Muscle of leg (tissue), 3 donors: ENCODE measurements at regions not wholly inside any gene's neighbourhood (a gene's known extent, or its start where the extent isn't known, plus 50 kb on each side); places are given as distances from the start of the nearest gene placed in this dataset.

Experiments
- DNase-seq: peaks from one replicate; pipeline ENCODE4 v3.0.0; 2013
- H3K27ac ChIP-seq: one replicate; pipeline ENCODE4 v1.5.1; 2013; ENCODE audit warnings: mild to moderate bottlenecking, low read length, control low read depth
- H3K27me3 ChIP-seq: one replicate; pipeline ENCODE4 v1.6.1; 2013; ENCODE audit warnings: low read length; ENCODE audit not compliant: control insufficient read depth, insufficient read depth
- H3K36me3 ChIP-seq: one replicate; pipeline ENCODE4 v1.6.1; 2013; ENCODE audit warnings: low read length; ENCODE audit not compliant: control insufficient read depth, insufficient read depth
- H3K4me1 ChIP-seq: one replicate; pipeline ENCODE4 v1.6.1; 2013; ENCODE audit warnings: low read length; ENCODE audit not compliant: control insufficient read depth, insufficient read depth
- H3K4me3 ChIP-seq: one replicate; pipeline ENCODE4 v1.5.1; 2013; ENCODE audit warnings: low read length, control low read depth
- H3K9me3 ChIP-seq: replicated peaks from 2 replicates; pipeline ENCODE4 v1.6.1; 2013; ENCODE audit warnings: low read depth, low read length; ENCODE audit not compliant: control insufficient read depth
- WGBS: methylation state at CpG from one replicate; pipeline ENCODE4 v1.1.5; 2013; ENCODE audit warnings: missing lambda C conversion rate; ENCODE audit not compliant: insufficient coverage; 5-methylcytosine and 5-hydroxymethylcytosine counted together

DNA sequence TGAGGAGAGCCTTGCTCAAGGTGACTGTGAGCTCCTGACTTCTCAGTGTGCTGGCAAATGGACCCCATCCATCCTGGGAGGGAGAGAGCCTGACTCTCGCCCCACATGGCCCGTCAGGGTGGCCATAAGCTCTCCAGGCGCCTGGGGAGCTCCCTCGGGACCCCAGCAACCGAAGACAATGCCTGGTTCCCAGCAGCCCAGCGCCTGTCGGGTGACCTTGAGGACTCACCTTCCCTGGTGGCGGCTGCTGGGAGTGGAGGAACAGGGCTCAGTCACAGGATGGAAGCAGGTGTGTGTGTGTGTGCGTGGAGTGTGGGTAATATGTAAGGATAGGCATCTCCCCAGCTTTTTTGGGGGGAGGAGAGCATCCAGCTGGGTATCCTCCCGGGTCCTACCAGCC, 190.3 kb downstream of the MELK start:
- DNase-seq: no peak
- no peaks in the 10 kb centered on the region for H3K9me3 ChIP-seq
- H3K4me1 ChIP-seq: peaks cover 3% of the 10 kb centered on the region
- 60% methylated on average over 7 of the region's 10 CpGs for WGBS
- H3K36me3 ChIP-seq: no peaks in the 10 kb centered on the region
- H3K27me3 ChIP-seq: peaks cover 14% of the 10 kb centered on the region
- H3K4me3 ChIP-seq: no peak overlapping the region
- H3K27ac ChIP-seq: no peak overlapping the region

DNA sequence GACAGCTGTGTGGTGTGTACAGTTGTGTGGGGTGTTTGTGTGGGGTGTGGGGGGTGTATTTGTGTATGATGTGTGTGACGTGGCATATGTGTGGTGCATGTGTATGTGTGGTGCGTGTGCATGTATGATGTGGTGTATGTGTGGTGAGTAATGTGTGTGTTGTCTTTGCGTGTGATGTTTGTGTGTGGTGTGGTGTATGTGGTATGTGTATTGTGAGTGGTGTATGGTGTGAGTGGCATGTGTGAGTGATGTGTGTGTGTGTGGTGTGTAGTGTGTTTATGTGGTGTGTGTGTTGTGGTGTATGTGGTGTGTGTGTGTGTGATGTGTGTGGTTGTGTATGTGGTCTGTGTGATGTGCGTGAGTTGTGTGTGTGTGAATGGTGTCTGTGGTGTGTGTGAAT, 191.1 kb downstream of the MELK start:
- no peaks in the 10 kb centered on the region for H3K9me3 ChIP-seq
- H3K4me1 ChIP-seq: peaks cover 3% of the 10 kb centered on the region
- DNase-seq: no peak
- 92% methylated on average over 4 of the region's 4 CpGs for WGBS
- H3K27ac ChIP-seq: no peak overlapping the region
- no peak overlapping the region for H3K4me3 ChIP-seq
- H3K27me3 ChIP-seq: peaks cover 13% of the 10 kb centered on the region
- H3K36me3 ChIP-seq: no peaks in the 10 kb centered on the region

DNA sequence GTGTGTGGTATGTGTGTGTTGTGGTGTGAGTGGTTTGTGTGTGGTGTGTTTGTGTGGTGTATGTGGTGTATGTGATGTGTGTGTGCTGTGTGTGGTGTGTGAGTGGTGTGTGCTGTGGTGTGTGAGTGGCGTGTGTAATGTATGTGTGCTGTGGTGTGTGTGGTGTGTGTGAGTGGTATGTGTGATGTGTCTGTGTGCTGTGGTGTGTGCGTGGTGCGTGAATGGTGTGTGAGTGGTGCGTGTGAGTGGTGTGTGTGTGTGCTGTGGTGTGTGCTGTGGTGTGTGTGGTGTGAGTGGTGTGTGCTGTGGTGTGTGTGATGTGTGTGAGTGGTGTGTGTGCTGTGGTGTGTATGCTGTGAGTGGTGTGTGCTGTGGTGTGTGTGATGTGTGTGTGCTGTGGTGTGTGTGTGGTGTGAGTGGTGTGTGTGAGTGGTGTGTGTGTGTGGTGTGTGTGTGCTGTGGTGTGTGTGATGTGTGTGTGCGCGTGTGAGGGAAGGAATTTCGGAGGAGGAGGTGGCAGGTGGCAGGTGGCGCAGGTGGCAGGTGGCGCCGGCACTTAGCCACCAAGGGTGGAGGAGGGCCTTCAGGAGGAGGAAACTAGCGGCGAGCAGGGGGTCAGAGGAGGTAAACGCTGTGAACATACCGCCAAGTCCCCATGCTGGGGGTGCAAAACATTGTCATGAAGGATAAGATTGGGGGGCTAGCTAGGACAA, 191.8 kb downstream of the MELK start:
- no peak for DNase-seq
- no peak overlapping the region for H3K4me3 ChIP-seq
- peaks cover 3% of the 10 kb centered on the region for H3K4me1 ChIP-seq
- 88% methylated on average over 14 of the region's 14 CpGs for whole genome bisulfite sequencing
- no peaks in the 10 kb centered on the region for H3K36me3 ChIP-seq
- H3K27me3 ChIP-seq: peaks cover 12% of the 10 kb centered on the region
- H3K9me3 ChIP-seq: no peaks in the 10 kb centered on the region
- H3K27ac ChIP-seq: no peak overlapping the region

DNA sequence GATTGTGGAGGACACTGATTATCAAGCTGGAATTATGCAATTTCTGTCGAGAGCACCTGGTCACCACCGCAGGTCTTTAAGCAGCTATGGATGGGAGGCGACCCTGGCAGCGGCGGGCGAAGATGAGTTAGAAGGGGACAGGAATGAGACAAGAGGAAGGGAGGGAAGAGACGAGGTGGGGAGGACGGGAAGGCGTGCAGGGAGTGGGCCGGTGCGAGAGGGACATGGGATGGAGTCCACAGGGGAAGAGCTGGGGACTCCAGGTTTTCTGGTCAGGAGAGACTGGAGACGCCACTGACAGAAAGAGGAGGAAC, 192.3 kb downstream of the MELK start:
- Histone ChIP-seq H3K36me3 (no peaks in the 10 kb centered on the region), H3K4me1 (peaks cover 3% of the 10 kb centered on the region), H3K27me3 (peaks cover 12% of the 10 kb centered on the region), H3K27ac (no peak overlapping the region), H3K9me3 (no peaks in the 10 kb centered on the region), H3K4me3 (no peak overlapping the region)
- no peak for DNase-seq
- 85% methylated on average over 11 of the region's 12 CpGs for WGBS

DNA sequence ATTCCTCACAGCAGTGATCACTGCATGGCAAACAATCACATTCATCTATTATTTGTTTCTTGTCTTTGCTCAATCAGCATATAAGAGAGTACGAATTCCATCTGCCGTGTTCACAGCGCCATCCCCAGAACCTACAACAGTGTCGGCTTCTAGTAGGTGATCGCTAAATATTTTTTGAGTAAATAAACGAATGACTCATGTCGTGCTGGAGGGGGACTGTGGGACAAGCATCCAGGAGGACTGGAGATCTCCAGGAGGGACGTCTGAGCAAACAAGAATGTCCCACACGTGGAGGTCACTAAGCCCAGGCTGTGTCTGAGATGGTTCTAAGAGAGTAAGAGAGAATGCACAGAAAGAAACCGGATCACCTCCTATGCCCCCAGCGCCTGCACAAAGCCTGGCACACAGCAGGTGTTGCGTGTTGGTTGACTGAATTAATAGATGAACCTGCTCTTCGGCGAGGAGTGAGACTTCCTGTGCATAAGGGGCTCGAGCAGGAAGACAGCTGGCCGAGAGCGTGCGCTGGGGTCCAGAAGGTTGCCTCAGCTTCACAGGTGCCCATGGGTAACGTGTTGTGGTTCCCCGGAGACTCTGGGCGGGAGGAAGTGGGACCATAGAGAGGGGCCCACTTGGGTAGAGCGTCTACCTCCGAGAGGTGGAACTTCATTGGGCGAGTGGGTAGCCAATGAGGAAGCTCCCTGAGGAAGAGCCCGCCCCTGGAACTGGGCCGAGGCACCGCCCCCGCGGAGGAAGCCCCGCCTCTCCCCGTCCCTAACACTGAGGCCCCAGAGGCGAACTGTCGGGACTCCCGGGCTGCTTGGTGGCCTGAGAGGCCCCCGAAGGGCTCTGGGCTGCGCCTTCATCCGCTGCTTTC, 193.0 kb downstream of the MELK start:
- Histone ChIP-seq H3K36me3 (no peaks in the 10 kb centered on the region), H3K27ac (no peak overlapping the region), H3K4me1 (peaks cover 3% of the 10 kb centered on the region), H3K9me3 (no peaks in the 10 kb centered on the region), H3K4me3 (peak overlapping the region; percentile 19), H3K27me3 (peaks cover 12% of the 10 kb centered on the region)
- WGBS: 18% methylated on average over 30 of the region's 37 CpGs
- peak; percentile 49 for DNase-seq

DNA sequence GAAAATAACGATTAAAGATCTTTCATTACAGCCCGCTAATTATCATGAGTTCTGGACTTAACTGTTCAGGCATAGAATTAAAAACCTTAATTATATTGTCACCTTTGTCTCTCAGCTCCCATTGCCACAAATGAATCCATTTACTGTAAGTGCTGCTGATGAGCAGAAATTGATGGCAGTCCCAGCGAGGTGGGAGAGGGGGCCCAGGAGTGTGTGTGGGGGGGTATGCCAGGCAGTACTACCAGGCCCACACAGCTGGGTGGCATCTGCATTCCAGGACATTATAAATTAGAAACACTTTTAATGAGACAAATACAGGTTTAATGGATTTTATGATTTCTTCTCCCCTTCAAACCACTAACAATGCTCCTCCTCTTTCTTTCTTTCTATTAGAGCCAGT, 196.0 kb downstream of the MELK start:
- Histone ChIP-seq H3K9me3 (no peaks in the 10 kb centered on the region), H3K4me1 (peaks cover 3% of the 10 kb centered on the region), H3K27me3 (peaks cover 12% of the 10 kb centered on the region), H3K4me3 (no peak overlapping the region), H3K36me3 (no peaks in the 10 kb centered on the region), H3K27ac (no peak overlapping the region)
- WGBS: no CpG with 5 or more reads among the region's 3 CpGs
- DNase-seq: no peak

- H3K4me1 ChIP-seq: peaks cover 3% of the 10 kb centered on the region
- WGBS: 58% methylated on average over 9 of the region's 9 CpGs
- H3K27ac ChIP-seq: no peak overlapping the region
- no peaks in the 10 kb centered on the region for H3K36me3 ChIP-seq
- no peaks in the 10 kb centered on the region for H3K9me3 ChIP-seq
- H3K27me3 ChIP-seq: peaks cover 9% of the 10 kb centered on the region
- no peak overlapping the region for H3K4me3 ChIP-seq
- DNase-seq: no peak
Measured at GRCh38 chr9:36770025-36770424, 197.3 kb downstream of the MELK start.

GRCh38 chr9:36772449-36773403, 200.0 kb downstream of the MELK start:
- WGBS: 23% methylated on average over 9 of the region's 18 CpGs
- H3K9me3 ChIP-seq: no peaks in the 10 kb centered on the region
- H3K27me3 ChIP-seq: no peaks in the 10 kb centered on the region
- peak; percentile 55 for DNase-seq
- H3K36me3 ChIP-seq: no peaks in the 10 kb centered on the region
- H3K4me1 ChIP-seq: no peaks in the 10 kb centered on the region
- no peak overlapping the region for H3K4me3 ChIP-seq
- no peak overlapping the region for H3K27ac ChIP-seq

GRCh38 chr9:36778682-36779081, 206.0 kb downstream of the MELK start:
- no peak for DNase-seq
- H3K27ac ChIP-seq: no peak overlapping the region
- no peaks in the 10 kb centered on the region for H3K36me3 ChIP-seq
- WGBS: 71% methylated on average over 1 of the region's 3 CpGs
- no peaks in the 10 kb centered on the region for H3K4me1 ChIP-seq
- H3K9me3 ChIP-seq: no peaks in the 10 kb centered on the region
- H3K27me3 ChIP-seq: peaks cover 15% of the 10 kb centered on the region
- H3K4me3 ChIP-seq: no peak overlapping the region

- Histone ChIP-seq H3K4me1 (no peaks in the 10 kb centered on the region), H3K27me3 (peaks cover 15% of the 10 kb centered on the region), H3K4me3 (no peak overlapping the region), H3K27ac (no peak overlapping the region), H3K9me3 (no peaks in the 10 kb centered on the region), H3K36me3 (no peaks in the 10 kb centered on the region)
- no peak for DNase-seq
- WGBS: 48% methylated on average over 5 of the region's 8 CpGs
Measured at GRCh38 chr9:36779582-36779981, 206.9 kb downstream of the MELK start.
